ENCODE measurements at regions not wholly inside any gene's neighbourhood (a gene's known extent, or its start where the extent isn't known, plus 50 kb on each side); places are given as distances from the start of the nearest gene placed in this dataset.

DNA sequence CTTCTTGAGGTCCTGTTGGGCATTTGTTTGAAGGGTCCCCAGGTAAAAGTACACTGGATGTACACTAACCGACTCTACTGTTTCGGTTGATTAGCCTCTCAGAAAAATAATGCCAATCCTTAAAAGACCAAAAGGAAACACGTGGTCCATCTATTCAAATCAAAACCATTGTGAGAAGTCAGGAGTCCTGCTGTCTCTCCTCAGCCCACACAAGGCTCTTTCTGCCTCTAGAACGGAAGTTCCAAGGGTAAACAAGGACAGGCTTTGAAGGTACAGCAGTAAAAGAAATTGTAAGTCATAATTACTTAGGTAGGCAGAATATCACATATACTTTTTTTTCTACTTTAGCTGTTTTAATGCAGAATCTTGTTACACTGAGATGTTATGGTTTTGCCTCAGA, 71.7 kb upstream of the TPK1 start:
- no peaks in the 10 kb centered on the region for H3K9me3 ChIP-seq (ENCODE audit: low read length)
- no peaks in the 10 kb centered on the region for H3K36me3 ChIP-seq (ENCODE audit: insufficient read depth, low read length)
- H3F3A ChIP-seq (ENCODE audit: insufficient read depth, low read length) = no peaks in the 10 kb centered on the region
- no peak overlapping the region for H3K4me3 ChIP-seq (ENCODE audit: low read depth, low read length, poor library complexity, severe bottlenecking)
- H3K27me3 ChIP-seq (ENCODE audit: insufficient read depth, low read length) = no peaks in the 10 kb centered on the region
- no peak overlapping the region for H3K4me2 ChIP-seq (ENCODE audit: low read length)
- H4K20me1 ChIP-seq (ENCODE audit: insufficient read depth, low read length) = no peaks in the 10 kb centered on the region
- H3K9ac ChIP-seq (ENCODE audit: low read length) = no peak overlapping the region
- H3K27ac ChIP-seq (ENCODE audit: low read depth, low read length, poor library complexity, severe bottlenecking) = no peak overlapping the region
- H2AFZ ChIP-seq (ENCODE audit: low read length) = no peak overlapping the region
- peaks cover 4% of the 10 kb centered on the region for H3K4me1 ChIP-seq (ENCODE audit: insufficient read depth, low read length, severe bottlenecking)
- H3K9me2 ChIP-seq (ENCODE audit: low read depth, low read length) = no peaks in the 10 kb centered on the region
- TF ChIP-seq EZH2 (IDR thresholded peaks at IDR 0.05; ENCODE audit: borderline replicate concordance, low read length) = no peak
- TF ChIP-seq, protein P1, sequence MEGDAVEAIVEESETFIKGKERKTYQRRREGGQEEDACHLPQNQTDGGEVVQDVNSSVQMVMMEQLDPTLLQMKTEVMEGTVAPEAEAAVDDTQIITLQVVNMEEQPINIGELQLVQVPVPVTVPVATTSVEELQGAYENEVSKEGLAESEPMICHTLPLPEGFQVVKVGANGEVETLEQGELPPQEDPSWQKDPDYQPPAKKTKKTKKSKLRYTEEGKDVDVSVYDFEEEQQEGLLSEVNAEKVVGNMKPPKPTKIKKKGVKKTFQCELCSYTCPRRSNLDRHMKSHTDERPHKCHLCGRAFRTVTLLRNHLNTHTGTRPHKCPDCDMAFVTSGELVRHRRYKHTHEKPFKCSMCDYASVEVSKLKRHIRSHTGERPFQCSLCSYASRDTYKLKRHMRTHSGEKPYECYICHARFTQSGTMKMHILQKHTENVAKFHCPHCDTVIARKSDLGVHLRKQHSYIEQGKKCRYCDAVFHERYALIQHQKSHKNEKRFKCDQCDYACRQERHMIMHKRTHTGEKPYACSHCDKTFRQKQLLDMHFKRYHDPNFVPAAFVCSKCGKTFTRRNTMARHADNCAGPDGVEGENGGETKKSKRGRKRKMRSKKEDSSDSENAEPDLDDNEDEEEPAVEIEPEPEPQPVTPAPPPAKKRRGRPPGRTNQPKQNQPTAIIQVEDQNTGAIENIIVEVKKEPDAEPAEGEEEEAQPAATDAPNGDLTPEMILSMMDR (IDR thresholded peaks at IDR 0.05; ENCODE audit: low read length) = no peak
- no peaks in the 10 kb centered on the region for H3K79me2 ChIP-seq (ENCODE audit: insufficient read depth, low read length)

DNA sequence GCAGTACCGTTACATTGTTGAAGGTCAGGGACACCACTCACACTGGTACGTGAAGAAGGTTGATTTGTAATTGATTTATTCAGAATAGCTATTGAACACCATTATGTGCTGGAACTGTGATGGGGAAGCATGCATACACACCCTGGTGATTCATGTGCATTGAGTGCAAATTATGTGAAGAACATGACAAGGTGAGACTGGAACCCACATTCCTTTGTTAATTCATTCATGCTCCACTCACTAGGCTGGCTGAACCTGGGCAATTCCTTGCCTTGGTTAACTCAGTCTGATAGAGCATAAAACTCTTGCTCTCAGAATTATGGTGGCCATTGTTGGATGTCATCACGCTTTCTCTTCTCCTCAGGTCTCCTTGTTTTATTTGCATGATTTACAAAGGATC, 67.3 kb upstream of the TPK1 start:
- Histone ChIP-seq H3K9ac (ENCODE audit: low read length) (no peak overlapping the region), H3K79me2 (ENCODE audit: insufficient read depth, low read length) (no peaks in the 10 kb centered on the region), H4K20me1 (ENCODE audit: insufficient read depth, low read length) (no peaks in the 10 kb centered on the region), H3K4me2 (ENCODE audit: low read length) (no peak overlapping the region), H3K27me3 (ENCODE audit: insufficient read depth, low read length) (no peaks in the 10 kb centered on the region), H2AFZ (ENCODE audit: low read length) (no peak overlapping the region), H3K36me3 (ENCODE audit: insufficient read depth, low read length) (no peaks in the 10 kb centered on the region), H3K9me3 (ENCODE audit: low read length) (no peaks in the 10 kb centered on the region), H3K9me2 (ENCODE audit: low read depth, low read length) (no peaks in the 10 kb centered on the region), H3K4me1 (ENCODE audit: insufficient read depth, low read length, severe bottlenecking) (peaks cover 4% of the 10 kb centered on the region), H3K27ac (ENCODE audit: low read depth, low read length, poor library complexity, severe bottlenecking) (no peak overlapping the region), H3F3A (ENCODE audit: insufficient read depth, low read length) (no peaks in the 10 kb centered on the region), H3K4me3 (ENCODE audit: low read depth, low read length, poor library complexity, severe bottlenecking) (no peak overlapping the region)
- TF ChIP-seq, protein P1 (IDR thresholded peaks at IDR 0.05; ENCODE audit: low read length) = no peak
- no peak for TF ChIP-seq EZH2 (IDR thresholded peaks at IDR 0.05; ENCODE audit: borderline replicate concordance, low read length)

DNA sequence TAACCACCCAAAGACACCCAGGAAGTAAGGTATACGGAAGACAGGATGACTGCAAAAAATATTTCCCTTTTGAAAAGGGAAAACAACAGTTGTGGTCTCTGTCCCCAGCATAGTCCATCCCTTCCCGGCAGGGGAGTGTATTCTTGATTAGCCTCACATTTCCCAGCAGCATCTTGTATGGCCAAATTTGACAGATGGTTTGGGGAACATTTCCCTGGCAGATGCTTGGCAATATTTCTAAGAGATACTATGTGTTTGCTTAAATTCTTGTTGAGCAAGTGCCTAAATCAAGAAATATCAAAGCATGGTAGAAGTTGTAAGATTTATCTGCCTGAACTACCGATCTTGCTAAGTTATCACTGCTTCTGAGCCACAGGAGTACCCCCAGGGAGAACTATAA, 56.9 kb upstream of the TPK1 start:
- Histone ChIP-seq H3K4me3 (ENCODE audit: low read depth, low read length, poor library complexity, severe bottlenecking) (no peak overlapping the region), H3K9ac (ENCODE audit: low read length) (no peak overlapping the region), H3K4me2 (ENCODE audit: low read length) (no peak overlapping the region), H3F3A (ENCODE audit: insufficient read depth, low read length) (no peaks in the 10 kb centered on the region), H3K9me2 (ENCODE audit: low read depth, low read length) (no peaks in the 10 kb centered on the region), H3K4me1 (ENCODE audit: insufficient read depth, low read length, severe bottlenecking) (no peaks in the 10 kb centered on the region), H3K27me3 (ENCODE audit: insufficient read depth, low read length) (no peaks in the 10 kb centered on the region), H3K27ac (ENCODE audit: low read depth, low read length, poor library complexity, severe bottlenecking) (no peak overlapping the region), H4K20me1 (ENCODE audit: insufficient read depth, low read length) (no peaks in the 10 kb centered on the region), H3K9me3 (ENCODE audit: low read length) (no peaks in the 10 kb centered on the region), H3K79me2 (ENCODE audit: insufficient read depth, low read length) (no peaks in the 10 kb centered on the region), H2AFZ (ENCODE audit: low read length) (no peak overlapping the region), H3K36me3 (ENCODE audit: insufficient read depth, low read length) (no peaks in the 10 kb centered on the region)
- TF ChIP-seq, protein P1 (IDR thresholded peaks at IDR 0.05; ENCODE audit: low read length) = no peak
- no peak for TF ChIP-seq EZH2 (IDR thresholded peaks at IDR 0.05; ENCODE audit: borderline replicate concordance, low read length)

All from OCI-LY1 (cell line).